PC-3 (cell line): ENCODE measurements at regions not wholly inside any gene's neighbourhood (a gene's known extent, or its start where the extent isn't known, plus 50 kb on each side); places are given as distances from the start of the nearest gene placed in this dataset.

Experiments used
- CTCF ChIP-seq: fragments of 300-600 bp; sonication (generic); conservative IDR thresholded peaks from 2 replicates; pipeline ENCODE4 v1.5.1; 2017; ENCODE audit warnings: antibody characterized with exemption, low read depth, mild to moderate bottlenecking, low read length
- EZH2 ChIP-seq: fragments of 300-600 bp; sonication (generic); IDR thresholded peaks from one replicate; pipeline ENCODE4 v1.6.1; 2017; ENCODE audit warnings: antibody characterized with exemption, mild to moderate bottlenecking, low read length; ENCODE audit not compliant: unreplicated experiment

- no peak for TF ChIP-seq CTCF
- no peak for TF ChIP-seq EZH2
These were observed 83.1 kb upstream of the NEUROD1 start for GRCh38 chr2:181763423-181763822.
